NOMO-1 (cell line): ENCODE measurements at regions not wholly inside any gene's neighbourhood (a gene's known extent, or its start where the extent isn't known, plus 50 kb on each side); places are given as distances from the start of the nearest gene placed in this dataset.

Experiments
- DNase-seq, 2 experiments: peaks; one replicate each; lab custom pipeline; 2025; ENCODE audit not compliant: unreplicated experiment in 2 of 2; lab: John Stamatoyannopoulos, UW

DNA sequence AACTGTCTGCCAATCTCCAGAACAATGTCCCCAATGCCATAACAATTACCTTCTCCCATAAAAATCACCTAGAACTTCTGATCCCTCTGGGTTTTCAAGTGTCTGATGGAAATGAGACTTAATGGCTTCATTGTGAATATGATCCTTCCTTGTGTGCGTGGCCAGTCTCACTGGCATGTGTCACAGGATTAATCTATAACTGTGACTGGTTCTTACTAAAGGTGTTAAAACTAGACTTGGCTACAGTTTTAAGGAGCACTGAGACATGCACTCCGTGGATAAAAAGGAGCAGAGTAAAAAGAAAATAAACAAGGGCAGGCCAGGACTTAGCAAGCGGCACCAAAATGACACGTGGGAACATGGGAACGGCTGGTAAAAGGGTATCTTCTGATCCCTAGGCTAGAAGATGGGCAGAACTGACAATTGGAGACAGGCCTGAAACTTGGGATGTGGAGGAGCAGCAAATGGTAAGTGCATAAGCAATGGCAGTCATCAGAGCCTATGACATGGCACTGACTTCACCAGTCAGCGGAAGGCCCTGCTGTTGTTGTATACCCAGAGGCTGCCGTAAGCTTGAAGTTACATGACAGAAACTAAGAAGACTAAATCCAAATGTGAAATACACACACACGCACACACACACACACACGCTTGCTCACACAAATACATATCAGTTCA, 256.6 kb upstream of the NOCT start:
- DNase-seq: no peak

DNA sequence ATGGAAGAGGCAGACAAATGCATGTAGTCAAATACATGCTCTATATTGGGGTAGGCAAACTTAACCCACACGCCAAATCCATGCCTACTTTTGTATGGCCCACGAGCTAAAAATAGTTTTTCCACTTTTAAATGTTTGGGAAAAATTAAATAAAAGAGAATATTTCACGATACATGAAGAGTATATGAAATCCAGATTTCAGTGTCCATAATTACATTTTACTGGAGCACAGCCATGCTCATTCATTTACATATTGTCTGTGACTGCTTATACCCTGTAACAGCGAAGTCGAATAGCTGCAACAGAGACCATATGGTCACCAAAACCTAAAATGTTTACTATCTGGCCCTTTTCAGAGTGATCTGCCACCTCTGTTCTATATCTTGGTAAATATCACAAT, 257.4 kb upstream of the NOCT start:
- no peak for DNase-seq

DNA sequence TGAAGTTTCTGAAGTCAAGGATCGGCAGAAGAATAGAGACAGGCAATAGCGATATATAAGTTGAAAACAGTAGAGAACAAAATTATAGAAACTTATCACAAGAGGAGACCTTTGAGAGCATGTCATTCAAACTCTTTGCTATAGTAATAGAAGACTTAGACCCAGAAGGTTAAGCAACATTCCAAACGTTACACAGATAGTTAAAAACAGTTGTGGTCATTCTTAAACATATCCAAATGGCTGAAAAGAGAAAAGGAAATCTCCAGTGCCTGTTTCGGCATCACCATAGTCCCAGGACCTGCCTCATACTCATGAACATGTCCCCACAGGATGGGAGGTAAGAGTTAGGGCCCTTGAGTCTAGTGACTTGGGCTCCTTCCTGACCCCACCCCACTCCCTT, 258.1 kb upstream of the NOCT start:
- DNase-seq: no peak

DNA sequence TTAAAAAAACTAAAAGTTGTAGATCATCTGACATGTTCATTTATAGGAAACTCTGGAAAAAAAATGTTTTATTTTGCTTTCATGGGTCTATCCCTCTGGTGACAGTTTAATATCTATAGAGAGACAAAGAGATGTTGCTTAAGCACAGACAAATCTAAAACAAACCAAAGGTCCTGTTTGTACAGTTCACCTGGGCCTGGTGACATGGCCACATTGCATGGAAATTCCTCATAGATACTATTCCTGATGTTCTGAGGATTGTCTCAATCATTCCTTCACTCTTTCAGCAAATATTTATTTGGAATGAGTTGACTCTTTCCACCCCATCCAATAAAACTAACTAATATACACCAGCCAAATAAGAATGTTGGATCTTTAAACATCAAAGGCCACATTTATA, 259.1 kb upstream of the NOCT start:
- no peak for DNase-seq

DNA sequence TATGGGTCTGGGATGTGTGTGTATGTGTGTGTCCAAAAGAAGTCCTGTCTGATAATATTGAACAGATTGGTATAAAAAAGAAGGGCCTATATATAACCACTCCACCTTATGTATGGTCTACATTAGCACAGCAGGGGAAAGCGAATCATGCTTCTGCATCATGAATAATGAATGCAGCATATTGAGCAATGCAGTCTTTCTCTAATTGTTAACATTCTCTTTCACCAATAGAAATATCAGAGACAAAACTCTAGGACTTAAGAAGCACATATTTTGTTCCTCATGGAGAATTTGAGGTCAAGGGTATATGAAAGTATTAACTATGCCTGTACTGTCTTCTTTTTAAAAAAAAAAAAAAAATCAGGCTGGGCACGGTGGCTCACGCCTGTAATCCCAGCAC, 264.3 kb upstream of the NOCT start:
- DNase-seq: no peak

DNA sequence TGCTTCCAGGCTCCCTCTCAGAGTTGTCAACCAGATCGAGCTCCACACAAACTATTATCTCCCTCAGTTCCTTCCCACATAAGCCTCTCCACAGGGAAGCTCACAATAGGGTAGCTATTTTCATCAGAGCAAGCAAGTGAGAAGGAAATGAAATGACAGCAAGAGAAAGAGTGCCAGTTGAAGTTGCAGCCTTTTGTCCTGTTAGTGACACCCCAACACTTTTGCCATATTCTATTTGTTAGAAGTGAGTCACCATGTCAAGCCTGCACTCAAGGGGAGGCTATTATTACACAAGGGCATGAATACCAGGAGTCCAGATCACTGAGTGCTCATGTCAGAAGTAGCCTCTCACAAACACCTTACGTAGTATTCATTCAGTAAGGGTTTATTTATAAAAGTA, 266.3 kb upstream of the NOCT start:
- DNase-seq: no peak

DNA sequence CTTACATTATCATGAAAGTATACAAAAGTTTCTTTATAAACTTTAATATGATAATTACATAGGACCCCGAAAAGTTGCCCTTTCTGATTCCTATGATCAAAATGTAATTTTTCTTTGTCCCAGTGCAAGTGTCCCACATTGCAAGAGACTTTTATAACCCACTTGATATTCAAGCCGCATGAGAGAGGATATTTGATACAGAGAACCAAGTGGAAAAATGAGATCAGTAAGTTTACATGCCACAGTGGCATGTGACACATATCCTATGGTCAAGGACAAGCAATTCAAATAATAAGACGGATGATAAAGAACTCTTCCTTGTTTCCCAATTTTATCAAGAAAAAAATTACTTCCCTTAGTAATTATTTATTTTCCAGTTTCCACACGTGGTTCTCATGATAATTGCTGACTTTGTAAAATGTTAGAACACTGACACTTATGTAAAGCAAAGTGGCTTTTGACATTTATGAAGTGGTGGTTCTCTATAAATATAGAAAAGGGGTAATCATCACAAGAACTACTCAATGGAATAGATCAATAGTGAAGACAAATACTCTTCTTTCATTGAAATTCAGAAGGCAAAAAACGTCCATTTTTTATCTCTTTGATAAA, 273.7 kb upstream of the NOCT start:
- DNase-seq: no peak

DNA sequence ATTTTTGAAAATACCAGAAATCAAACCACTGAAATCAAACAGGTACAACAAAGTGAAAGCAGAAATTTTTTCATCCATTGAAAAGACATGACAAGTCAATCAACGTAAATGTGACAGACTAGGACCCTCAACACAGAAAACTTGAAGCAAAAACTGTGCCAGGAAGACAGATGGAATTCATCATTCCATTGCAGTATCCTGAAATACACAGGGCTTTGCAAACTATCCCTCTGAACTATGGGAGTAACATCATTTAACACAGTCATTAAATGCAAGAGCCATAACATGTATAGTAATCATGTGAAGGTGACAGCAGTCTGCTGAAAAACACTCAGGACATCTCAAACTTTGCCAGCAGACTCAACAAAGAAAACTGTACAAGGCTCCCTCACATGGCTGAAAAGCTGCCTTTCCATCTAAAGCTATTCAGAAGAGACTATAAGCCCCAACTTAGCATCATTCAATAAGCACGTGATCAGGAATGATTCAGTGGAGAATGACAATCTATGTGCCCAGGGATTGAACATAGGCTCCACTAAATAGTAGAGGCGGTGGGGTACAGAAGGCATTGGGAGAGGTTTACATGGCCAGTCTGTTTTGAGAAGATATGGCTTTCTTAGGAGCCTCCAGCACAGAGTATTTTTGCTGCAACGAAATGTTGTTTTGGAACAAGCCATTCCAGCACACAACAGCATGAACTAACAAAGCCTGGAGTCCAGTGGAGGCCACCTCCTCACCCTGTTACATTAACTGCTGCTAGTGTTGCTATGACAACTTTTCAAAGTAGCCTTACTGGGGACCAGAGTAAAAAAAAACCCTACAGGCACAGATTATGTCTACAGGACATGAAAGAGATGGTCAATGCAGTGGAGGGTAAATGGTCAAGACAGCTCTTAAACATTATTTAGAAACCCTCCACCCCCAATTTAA, 274.5 kb upstream of the NOCT start:
- no peak for DNase-seq

DNA sequence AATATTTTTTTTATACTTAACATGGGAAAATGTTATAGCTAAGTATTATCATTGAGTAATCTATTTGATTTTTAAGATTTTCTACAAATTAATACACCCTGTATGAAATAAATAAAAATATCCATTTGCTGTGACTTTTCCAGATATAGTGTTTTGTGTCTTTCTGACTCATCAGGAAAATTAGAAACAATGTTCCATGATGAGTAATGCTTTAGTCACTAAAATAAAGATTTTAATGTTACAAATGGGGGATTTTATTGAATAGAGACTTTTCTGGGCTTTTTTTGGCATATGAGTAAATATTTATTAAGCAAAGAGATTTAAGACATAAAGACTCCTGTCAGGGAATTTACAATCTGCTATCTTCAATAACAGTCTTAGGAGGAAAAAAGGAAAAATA, 279.2 kb upstream of the NOCT start:
- DNase-seq: no peak

DNA sequence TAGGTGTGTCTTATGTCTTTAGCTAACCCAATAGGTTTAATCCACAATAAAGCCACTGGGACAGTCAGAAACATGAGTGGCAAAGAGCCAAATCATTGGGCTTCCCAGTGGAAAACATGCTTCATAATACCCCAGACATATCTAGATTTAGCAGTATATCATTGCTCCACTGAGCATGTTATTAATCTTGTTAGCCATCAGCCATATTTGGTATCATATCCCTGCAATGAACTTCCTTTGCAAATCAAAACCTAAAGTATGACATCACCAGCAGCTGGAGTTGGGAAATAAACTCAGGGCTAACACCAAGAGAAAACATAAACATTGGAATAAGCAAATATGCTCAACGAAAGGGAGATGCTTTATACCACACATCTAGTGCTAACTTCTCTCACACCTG, 280.8 kb upstream of the NOCT start:
- DNase-seq: no peak

DNA sequence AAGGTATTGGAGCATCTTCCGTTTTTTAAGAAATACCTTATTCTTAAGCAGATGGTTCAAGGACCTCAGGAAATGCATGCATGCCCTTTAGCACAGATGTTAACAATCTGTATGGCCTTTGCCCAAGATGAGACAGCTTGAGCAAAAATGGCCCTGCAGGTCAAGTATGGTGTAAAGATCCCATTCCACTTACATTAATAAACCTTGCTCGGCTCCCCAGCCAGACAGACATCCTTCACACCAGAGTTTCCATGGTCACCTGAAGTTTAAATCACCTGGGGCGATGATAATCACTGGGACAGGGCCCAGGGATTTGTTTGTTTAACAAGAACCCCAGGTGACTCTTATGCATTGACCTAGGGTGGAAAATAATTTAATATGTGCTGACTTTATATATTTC, 287.0 kb upstream of the NOCT start:
- no peak for DNase-seq

DNA sequence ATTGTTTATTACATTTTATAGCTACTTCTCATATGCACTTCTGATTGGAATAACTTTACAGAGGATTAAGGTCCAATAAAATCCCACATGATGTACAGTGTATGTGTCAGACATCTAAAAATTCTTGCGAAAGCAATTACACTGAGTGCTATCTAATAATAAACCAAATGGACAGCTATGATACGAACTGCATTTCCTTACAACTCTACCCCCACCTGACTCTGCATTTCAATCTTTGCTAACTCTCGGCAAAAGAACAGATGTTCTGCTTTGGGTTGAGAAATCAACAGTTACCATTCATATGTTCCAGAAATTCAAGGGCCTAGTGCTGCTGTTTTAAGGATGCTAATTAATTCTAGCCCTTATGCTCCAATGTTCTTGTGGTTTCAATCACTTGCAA, 287.9 kb upstream of the NOCT start:
- DNase-seq: no peak

DNA sequence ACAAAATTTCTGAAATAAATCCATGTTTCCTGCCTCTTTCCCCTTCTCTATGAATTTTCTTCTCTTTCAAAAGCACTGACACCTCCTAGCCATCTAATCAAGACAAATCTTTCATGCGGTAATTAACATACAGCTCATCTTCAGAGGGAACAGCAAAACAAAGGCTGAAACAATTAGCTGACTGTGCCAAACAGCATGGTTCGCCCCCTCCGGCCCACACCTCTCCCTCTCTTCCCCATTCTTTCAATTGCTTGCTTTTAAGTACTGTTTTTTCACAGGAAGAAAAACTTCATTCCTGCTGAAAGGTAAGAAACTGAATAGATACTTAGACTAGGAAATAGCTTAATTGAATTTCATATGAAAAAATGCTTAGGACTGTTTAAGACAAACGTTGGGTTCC, 291.1 kb upstream of the NOCT start:
- no peak for DNase-seq

DNA sequence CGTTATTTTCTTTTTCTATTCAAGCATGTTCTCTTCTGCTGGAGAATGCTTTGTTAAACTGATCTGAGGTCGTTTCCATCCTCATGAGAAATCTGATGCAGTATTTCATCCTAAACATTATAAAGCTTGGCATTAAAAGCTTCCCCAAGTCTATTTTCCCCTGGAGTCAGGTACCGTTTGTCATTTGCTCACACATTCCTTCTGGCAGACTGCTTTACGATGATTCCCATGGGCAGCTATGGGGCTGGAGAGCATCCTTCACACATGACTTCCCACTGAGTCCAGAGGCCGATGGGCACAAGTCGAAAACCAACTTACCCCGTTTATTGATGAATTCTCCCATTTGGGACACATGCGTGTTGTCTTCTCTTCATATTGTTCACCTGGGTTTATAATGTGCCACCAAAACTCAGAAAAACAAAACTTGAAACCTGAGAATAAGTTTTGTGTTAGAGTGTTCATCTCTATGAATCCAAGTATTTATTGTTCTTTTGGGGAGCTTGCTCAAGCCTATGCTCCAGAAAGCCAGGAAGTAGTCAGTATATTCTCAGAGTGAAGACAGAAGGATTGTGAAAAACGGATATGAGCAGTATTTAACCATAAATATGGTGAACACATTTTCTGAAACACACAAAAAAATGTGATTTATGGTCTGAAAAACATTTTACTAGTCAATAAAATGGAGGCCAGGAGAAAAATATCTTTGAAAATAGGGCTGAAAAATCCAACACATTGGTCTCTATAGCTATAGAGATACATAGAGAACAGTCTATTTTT, 298.8 kb upstream of the NOCT start:
- DNase-seq: no peak

DNA sequence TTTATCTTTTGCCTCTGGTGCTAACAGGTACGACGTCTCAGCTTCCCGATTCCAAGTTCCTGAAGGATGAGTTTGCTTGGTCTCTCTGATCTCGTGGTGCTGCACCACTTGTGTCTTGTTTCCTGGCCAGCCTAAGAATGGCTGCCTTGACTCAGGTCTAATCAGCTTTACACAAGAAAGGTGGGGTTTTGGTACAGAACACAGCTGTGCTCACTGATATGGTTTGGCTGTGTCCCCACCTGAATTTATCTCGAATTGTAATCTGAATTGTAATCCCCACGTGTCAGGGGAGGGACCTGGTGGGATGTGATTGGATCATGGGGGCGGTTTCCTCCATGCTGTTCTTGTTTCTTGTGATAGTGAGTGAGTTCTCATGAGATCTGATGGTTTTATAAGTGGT, 305.3 kb upstream of the NOCT start:
- DNase-seq: no peak

DNA sequence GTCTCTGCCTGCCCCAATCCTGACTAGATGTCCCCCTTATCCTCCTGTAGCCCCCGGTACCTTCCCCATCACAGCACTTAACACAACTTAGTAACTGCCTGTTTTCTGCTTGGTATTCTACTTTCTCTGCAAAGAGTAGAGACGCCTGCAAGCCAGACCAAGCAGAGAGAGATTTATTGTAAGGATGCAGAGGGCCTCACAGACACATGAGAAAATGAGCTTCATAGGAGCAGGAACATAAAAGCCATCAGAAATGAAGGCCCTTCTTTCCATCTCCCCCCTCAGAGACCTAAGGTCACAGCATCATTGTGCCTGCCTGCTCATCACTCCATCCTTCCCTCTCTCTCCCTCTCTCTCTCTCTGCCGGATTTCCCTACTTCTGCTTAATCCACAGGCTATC, 305.7 kb upstream of the NOCT start:
- DNase-seq: no peak

DNA sequence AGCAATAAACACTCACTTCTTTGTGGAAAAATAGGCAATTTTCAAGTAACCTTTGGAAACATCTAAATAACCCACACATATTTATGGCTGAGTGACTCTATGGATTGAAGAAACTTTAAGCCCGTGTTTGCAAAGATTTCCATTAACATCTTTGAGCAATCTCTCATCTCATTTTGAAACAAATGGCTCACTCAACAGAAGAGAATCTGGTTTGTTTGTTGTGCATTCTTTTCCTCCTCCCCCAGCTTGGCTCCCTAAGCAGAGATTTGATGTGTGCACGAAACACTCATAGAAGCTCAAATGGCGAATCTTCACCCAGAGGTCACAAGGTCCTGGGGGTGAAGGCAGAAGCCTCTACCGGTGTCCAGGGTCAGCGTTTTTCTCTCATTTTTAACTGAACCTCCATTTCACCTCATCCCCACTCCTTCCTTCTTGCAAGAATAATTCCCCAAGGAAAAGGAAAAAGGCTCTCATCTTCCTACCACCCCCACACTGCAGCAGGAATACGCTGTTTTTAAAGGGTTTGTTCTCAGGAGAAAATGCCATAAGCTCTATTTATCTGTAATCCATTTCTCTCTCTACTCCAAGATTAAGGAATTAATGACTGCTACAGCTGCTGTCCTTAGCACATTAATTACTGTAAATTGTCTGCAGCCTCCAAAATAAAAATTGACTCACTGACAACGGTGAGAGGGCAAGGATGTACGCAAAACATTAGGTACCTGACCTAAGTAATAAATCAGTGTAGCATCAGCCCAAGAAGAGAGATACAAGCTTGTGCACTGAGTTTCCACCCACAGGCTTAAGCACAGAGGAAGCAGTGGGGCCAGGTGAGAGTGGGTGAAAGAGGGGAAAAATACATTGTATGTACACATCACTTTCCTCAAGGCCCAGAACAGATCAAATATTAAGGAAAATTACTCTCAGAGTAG, 307.6 kb upstream of the NOCT start:
- no peak for DNase-seq

DNA sequence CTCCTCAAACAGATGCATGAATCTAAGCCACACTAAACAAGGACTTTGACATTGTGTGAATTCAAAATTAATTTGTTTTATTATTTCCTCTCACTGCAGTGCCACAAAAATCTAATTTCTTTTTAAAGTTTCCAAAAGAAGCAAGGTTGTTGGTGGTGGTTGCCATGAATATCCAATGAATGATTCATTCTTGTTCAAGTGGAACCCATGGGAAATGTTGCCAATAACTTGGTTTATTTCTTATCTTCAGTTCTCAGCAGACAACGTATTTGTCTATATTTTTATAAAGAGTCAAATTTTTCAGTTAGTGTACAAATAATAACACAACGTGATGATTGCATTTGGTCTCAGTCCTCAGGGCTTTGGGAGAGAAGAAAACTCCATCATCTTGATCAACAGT, 309.4 kb upstream of the NOCT start:
- DNase-seq: no peak

DNA sequence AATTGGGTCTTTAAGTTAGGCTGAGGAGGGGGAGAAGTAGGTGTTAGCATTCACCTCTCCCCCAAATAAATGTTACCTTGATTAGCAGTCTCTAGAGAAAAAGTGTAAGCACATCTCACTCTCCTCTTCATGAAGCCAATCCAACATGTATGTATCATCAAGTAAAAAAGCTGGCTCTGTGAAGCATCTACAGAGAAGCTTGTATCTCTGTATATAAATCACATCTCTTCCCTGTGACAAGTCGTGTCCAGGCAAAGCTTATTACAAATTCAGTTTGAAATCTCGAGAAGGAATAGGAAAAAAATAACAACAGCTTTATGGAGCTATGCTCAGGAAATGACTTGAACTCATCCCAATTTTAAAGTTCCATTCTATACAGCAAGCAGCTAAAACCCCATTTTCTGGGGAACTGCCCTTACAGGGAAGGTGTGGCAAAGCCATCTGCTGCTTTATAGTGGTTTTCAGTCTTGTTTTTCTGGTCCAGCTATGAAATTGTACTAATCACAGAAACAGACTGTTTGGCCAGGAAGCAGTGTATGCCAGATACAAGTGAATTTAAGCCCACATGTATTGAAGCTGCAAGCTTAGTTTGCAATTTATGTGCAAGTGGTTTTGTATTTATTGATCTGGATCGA, 313.3 kb upstream of the NOCT start:
- DNase-seq: no peak

DNA sequence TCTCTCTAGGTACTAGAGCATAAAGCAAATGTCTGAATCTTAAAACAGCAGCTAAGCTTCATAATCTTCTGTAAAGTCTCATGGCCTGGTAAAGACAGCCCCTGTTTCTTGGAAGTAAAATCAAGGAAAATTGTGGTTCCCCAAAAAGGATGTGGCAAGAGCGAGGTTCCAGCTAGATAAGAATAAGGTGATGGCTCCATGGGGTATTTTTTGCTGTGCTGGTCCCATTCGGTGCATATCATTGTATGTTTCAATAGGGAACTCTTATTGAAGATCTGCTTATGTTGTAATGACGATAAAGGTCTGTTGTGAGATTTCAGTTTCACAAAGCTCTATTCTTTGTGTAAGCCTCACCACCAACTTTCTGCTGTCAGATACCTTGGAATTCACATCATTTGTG, 316.9 kb upstream of the NOCT start:
- no peak for DNase-seq
